Skeletal muscle satellite cell (primary cell): ENCODE measurements at regions not wholly inside any gene's neighbourhood (a gene's known extent, or its start where the extent isn't known, plus 50 kb on each side); places are given as distances from the start of the nearest gene placed in this dataset. TPM values are rescaled to one million over a fixed set of nuclear protein-coding genes. Genes with fewer than 3 reads are reported as not detected.
A peak's percentile ranks its signal among the peaks of the same experiment; 100 is the strongest.

Source experiments
- H3K27me3 ChIP-seq: 2 replicates; pipeline ENCODE4 v1.7.0; 2013; ENCODE audit warnings: low read length; ENCODE audit not compliant: control insufficient read depth, insufficient read depth
- H3K36me3 ChIP-seq: 2 replicates; pipeline ENCODE4 v1.7.0; 2013; ENCODE audit warnings: mild to moderate bottlenecking, control low read depth, low read length; ENCODE audit not compliant: insufficient read depth
- H3K4me1 ChIP-seq: 2 replicates; pipeline ENCODE4 v1.7.0; 2013; ENCODE audit warnings: low read length; ENCODE audit not compliant: control insufficient read depth, insufficient read depth
- H3K4me2 ChIP-seq: 2 replicates; pipeline ENCODE4 v1.7.0; 2013; ENCODE audit warnings: mild to moderate bottlenecking, low read length
- H3K4me3 ChIP-seq: 2 replicates; pipeline ENCODE4 v1.7.0; 2013; ENCODE audit warnings: low read length
- H3K9ac ChIP-seq: 2 replicates; pipeline ENCODE4 v1.7.0; 2013; ENCODE audit warnings: mild to moderate bottlenecking, low read depth, low read length, moderate library complexity
- H3K9me3 ChIP-seq: replicated peaks from 2 replicates; pipeline ENCODE4 v1.7.0; 2013; ENCODE audit warnings: mild to moderate bottlenecking, control low read depth, low read length
- small RNA-seq: library from RNA; depleted of rRNA; stranded (forward); fragments of <200 nt; gene quantifications from one replicate; pipeline ENCODE3, GENCODE V24; 2012

GRCh38 chr13:75915066-75915465 lies 278.9 kb downstream of the LMO7 start:
- Histone ChIP-seq H3K27me3 (no peaks in the 10 kb centered on the region), H3K9ac (no peak overlapping the region), H3K4me3 (no peak overlapping the region), H3K9me3 (no peaks in the 10 kb centered on the region), H3K4me2 (no peak overlapping the region), H3K4me1 (peaks cover 15% of the 10 kb centered on the region), H3K36me3 (no peaks in the 10 kb centered on the region)

- Histone ChIP-seq H3K27me3 (no peaks in the 10 kb centered on the region), H3K4me2 (peak overlapping the region; percentile 54), H3K4me1 (peaks cover 15% of the 10 kb centered on the region), H3K9ac (no peak overlapping the region), H3K4me3 (no peak overlapping the region), H3K36me3 (no peaks in the 10 kb centered on the region), H3K9me3 (no peaks in the 10 kb centered on the region)
Measured at GRCh38 chr13:75913925-75914324, 277.8 kb downstream of the LMO7 start.

GRCh38 chr13:75910591-75910990 lies 274.5 kb downstream of the LMO7 start:
- peaks cover 15% of the 10 kb centered on the region for H3K4me1 ChIP-seq
- no peak overlapping the region for H3K9ac ChIP-seq
- H3K27me3 ChIP-seq = no peaks in the 10 kb centered on the region
- H3K4me3 ChIP-seq = no peak overlapping the region
- no peaks in the 10 kb centered on the region for H3K36me3 ChIP-seq
- no peaks in the 10 kb centered on the region for H3K9me3 ChIP-seq
- no peak overlapping the region for H3K4me2 ChIP-seq

Small RNA genes lying in the stretch of these regions (small RNA-seq; reads per million reads assigned to genes)
- not detected for gene RN7SL571P
